Stromal cell of bone marrow (primary cell): ENCODE measurements at regions not wholly inside any gene's neighbourhood (a gene's known extent, or its start where the extent isn't known, plus 50 kb on each side); places are given as distances from the start of the nearest gene placed in this dataset.

Experiments
- DNase-seq: peaks from one replicate; pipeline ENCODE4 v3.0.0-alpha.2; 2012; ENCODE audit warnings: low read depth

DNA sequence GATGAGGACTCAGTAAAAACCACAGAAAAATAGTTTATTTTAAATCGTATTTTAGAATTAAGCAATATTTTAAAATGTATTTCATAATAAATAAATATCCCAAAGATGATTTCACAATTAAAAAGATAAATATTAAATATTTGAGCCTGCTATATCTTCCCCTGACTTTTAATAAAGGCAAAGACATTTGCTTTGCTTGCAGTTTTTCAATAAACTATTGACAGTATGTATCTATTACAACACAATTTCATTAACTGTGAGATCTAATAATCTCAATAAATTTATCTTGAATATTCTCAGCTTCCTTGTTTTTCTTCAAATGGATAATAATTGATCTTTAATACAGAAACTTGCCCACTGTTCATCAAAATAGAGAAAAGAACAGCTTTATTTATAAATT is 186.2 kb upstream of the TARS1 start:
- no peak for DNase-seq

- DNase-seq = peak; percentile 90
Observed at GRCh38 chr5:33257807-33258429, 182.8 kb upstream of the TARS1 start.

GRCh38 chr5:33258553-33258952 is 182.2 kb upstream of the TARS1 start:
- DNase-seq = no peak

GRCh38 chr5:33260098-33260497 is 180.7 kb upstream of the TARS1 start:
- no peak for DNase-seq

DNA sequence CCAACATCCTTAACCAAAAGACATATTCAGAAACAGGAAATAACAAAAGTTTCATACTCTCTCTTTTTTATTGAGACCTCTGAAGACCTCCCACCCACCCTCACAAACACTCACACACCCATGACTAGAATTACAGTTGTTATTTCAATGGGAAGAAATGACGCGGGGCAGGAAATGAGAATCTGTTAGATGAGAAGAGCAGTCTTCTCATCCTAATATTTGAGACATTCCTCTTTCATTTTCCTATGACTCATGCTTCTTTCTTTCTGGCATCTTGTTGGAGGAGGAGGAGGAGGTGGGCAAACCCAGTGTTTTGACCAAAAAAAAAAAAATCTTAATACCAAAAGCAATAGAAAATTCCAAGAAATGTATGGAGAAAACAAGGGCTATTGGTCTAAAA is 179.5 kb upstream of the TARS1 start:
- DNase-seq = peak; percentile 61

DNA sequence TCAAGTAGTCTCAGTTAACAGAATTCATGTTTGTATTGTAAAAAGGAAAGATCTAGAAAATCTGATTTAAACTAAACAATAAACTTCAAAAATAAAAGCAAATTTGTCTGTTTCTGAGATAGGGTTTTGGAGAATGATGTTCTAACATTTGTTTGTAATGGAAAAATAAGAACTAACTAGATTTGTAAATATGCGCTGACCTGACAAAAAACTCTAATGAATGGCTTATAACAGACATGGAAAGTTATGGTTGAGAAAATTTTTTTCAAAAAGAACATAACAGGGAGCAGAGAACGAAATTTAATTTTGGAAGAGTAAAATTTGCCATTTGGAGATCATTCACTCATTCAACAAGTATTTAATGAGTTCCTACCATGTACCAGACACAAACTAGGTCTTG is 179.0 kb upstream of the TARS1 start:
- no peak for DNase-seq

DNA sequence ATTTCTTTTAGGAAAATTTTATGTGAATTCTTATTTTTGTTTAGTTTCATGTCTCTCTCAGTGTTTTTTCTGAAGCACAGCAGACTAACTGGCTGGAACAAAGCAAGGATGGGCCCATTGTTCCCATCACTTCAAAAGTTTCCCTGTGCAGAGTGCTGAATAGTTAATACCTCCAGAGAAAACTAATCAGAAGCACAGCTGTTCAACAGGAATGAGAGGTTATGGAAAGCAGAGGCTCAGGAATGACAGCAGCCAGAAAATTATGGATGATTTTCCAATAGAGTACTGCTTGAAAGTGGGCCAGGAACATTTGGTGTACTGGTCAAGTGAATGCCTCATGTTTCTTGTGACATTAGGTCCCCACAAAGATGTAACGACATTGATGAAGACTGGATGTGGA is 173.0 kb upstream of the TARS1 start:
- DNase-seq = no peak

GRCh38 chr5:33268374-33268773 is 172.4 kb upstream of the TARS1 start:
- no peak for DNase-seq

- no peak for DNase-seq
Observed at GRCh38 chr5:33270671-33271070, 170.1 kb upstream of the TARS1 start.

GRCh38 chr5:33271606-33272005 is 169.2 kb upstream of the TARS1 start:
- no peak for DNase-seq

DNA sequence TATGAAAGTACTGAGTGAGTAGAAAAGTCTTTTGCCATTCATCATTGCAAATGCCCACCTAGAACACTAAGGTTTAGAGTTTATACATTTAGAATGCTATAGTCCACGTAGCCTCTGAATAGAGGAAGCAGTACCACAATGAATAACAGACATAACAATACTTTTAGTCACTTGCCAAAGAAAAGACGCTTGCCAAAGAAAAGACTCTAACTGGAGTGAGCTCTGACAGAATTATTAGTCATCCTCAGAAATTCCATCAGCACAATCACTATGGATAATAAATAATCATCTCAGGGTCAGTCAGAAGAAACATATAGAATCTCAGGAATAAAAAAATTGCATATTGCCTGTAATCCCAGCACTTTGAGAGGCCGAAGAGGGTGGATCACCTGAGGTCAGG is 168.5 kb upstream of the TARS1 start:
- DNase-seq = peak; percentile 94

GRCh38 chr5:33273985-33274384 is 166.8 kb upstream of the TARS1 start:
- no peak for DNase-seq

DNA sequence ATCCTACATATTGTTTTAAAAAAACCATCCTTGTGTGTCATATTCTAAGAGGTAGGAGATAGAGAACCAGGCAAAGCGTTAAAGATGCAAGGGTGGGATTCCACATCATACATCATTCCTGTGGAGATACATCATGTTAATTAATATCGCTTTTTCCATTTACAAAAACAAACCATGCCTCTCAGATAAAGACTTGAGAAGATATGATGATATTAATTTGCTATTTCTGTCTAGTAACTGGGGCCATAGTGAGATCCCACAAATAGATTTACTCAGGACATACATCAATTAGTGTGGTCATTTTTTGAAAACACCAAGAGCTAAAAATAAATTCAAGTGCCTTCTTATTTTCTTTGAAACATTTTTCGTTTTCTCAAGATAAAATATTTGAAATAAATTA is 165.4 kb upstream of the TARS1 start:
- no peak for DNase-seq

GRCh38 chr5:33275921-33276627 is 164.7 kb upstream of the TARS1 start:
- no peak for DNase-seq

- no peak for DNase-seq
Observed at GRCh38 chr5:33276628-33276950, 164.2 kb upstream of the TARS1 start.

GRCh38 chr5:33277061-33277650 is 163.6 kb upstream of the TARS1 start:
- DNase-seq = no peak

GRCh38 chr5:33281431-33281843 is 159.3 kb upstream of the TARS1 start:
- DNase-seq = no peak

DNA sequence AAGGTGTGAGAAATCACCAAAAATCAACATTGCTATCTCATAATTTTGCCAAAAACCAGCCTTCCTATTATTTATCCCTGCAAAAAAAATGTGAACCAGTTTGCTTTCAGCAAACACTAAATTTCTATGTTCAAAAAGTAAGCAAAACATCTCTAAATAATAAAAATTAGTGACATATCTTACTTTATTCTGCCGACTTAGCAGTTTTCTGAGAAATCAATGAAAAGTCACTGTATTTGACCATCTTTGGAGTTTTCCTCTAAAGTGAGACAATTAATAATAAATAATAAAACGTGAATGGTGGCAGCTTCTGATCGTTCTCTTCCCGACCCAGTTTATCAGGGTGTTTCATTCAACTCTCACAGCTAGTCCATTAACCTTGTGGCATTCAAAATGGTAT is 158.6 kb upstream of the TARS1 start:
- no peak for DNase-seq

- DNase-seq = no peak
Observed at GRCh38 chr5:33282696-33283095, 158.1 kb upstream of the TARS1 start.

- no peak for DNase-seq
Observed at GRCh38 chr5:33283243-33283642, 157.5 kb upstream of the TARS1 start.

DNA sequence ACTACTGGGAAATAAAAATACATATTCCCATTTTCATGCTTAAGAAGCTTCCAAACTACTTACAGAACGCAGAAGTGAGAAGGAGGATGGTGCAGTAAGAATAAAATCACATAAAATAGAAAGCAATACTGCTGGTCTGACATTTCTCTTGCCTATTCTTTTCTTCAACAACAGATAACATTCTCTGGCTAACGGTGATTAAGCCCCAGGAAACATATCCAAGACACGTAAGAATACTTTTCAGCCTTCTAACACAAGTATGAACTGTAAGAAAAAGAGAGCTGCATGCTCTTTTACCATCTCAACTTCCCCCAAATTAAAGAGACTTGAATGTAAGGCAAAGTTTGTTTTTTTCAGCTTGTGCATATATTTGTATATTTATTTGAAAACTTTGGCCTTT is 156.1 kb upstream of the TARS1 start:
- DNase-seq = no peak

- DNase-seq = no peak
Observed at GRCh38 chr5:33287242-33287641, 153.5 kb upstream of the TARS1 start.

DNA sequence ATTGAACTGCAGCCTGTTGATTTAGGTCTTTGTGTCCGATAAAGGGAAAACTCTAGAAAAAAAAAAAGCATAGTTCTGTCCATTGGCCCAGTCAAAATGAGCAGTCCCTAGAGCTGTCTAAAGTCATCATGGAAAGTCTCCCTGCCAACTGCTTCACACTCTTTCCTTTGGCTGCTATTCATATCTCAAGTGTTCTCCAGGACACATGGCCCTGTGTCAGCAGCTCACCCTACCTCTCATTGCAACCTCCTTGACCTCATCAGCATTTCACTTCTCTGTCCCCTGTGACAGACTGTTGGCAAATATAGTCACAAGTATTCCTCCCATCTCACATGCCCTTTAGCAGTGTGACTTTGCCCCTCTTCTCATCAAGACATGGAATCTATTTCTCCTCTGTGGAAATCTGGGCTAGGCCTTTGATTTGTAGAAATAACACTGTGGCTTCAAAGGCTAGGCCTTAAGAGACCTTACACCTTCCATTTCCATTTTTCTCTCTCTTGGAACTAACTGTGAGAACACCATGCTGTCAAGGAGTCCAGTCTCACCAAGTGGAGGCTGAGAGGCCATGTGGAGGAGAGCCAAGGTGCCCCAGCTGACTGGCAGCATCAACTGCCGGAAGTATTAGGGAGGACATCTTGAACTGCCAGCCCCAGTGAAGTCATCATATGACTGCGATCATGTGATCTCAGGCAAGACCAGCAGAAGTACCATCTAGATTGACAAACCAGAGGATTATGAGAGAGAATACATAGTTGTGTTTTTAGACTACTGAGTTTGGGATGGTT is 149.4 kb upstream of the TARS1 start:
- DNase-seq = no peak
